NT2/D1 (cell line): ENCODE measurements at regions not wholly inside any gene's neighbourhood (a gene's known extent, or its start where the extent isn't known, plus 50 kb on each side); places are given as distances from the start of the nearest gene placed in this dataset.

Experiments used
- SUZ12 ChIP-seq: IDR thresholded peaks from 2 replicates; pipeline ENCODE4 v1.6.1; 2011; ENCODE audit not compliant: insufficient read length, insufficient read depth; ENCODE audit errors: extremely low read depth
- ZNF274 ChIP-seq: IDR thresholded peaks from 2 replicates; pipeline ENCODE4 v1.6.1; 2011; ENCODE audit warnings: mild to moderate bottlenecking, low read depth, low read length

GRCh38 chr4:176856421-176856820 lies 63.7 kb upstream of the VEGFC start:
- TF ChIP-seq ZNF274 = no peak
- no peak for TF ChIP-seq SUZ12
